ENCODE measurements at regions not wholly inside any gene's neighbourhood (a gene's known extent, or its start where the extent isn't known, plus 50 kb on each side); places are given as distances from the start of the nearest gene placed in this dataset.

DNA sequence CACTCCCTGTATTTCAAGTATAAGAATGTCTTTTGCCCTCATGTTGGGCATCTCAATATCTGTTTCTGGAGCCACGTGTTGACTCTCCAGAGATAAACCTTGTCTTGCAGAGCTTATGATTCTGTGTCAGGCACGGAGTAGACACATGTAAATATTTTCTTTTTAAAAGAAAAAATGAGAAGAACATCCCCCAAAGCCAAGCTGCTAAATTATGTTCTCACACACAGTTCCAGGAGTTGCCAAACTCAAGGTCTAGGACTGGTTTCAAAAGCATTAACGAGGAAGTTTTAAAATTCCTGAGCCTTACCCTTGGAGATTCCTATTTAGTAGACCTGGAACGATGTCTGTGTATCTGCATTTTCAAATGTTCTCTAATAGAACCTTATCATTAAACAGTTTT is 1228.3 kb upstream of the WWC1 start:
- TF ChIP-seq CTCF (IDR thresholded peaks at IDR 0.05; ENCODE audit: insufficient read depth, low read length, poor library complexity, severe bottlenecking): no peak
- no peak for TF ChIP-seq EZH2phosphoT487 (conservative IDR thresholded peaks at IDR 0.05; ENCODE audit: low read length)

Measured in SU-DHL-6 (cell line).